Esophagus (tissue), 2 donors: ENCODE measurements at regions not wholly inside any gene's neighbourhood (a gene's known extent, or its start where the extent isn't known, plus 50 kb on each side); places are given as distances from the start of the nearest gene placed in this dataset.

Experiments used
- H3K27ac ChIP-seq, 2 donors: one replicate each; pipeline ENCODE4 v1.5.1; 2013; ENCODE audit warnings: low read depth in 2 of 2, mild to moderate bottlenecking in 2 of 2, inconsistent platforms in 1 of 2, low read length in 1 of 2, moderate library complexity in 1 of 2
- H3K27me3 ChIP-seq, 2 donors: one replicate each; pipeline ENCODE4 v1.6.1; 2013; ENCODE audit warnings: low read length in 2 of 2, control low read depth in 1 of 2, mild to moderate bottlenecking in 1 of 2; ENCODE audit not compliant: insufficient read depth in 2 of 2, control insufficient read depth in 1 of 2
- H3K36me3 ChIP-seq, 2 donors: one replicate each; pipeline ENCODE4 v1.6.1; 2013; ENCODE audit warnings: low read length in 1 of 2; ENCODE audit not compliant: control insufficient read depth in 2 of 2, insufficient read depth in 2 of 2
- H3K4me1 ChIP-seq, 2 donors: one replicate each; pipeline ENCODE4 v1.6.1; 2013; ENCODE audit warnings: low read length in 1 of 2; ENCODE audit not compliant: control insufficient read depth in 2 of 2, insufficient read depth in 2 of 2
- H3K4me3 ChIP-seq, 2 donors: one replicate each; pipeline ENCODE4 v1.5.1; 2013; ENCODE audit warnings: low read length in 2 of 2, mild to moderate bottlenecking in 2 of 2, low read depth in 1 of 2, moderate library complexity in 1 of 2
- H3K9me3 ChIP-seq, 2 donors: one replicate each; pipeline ENCODE4 v1.6.1; 2013; ENCODE audit warnings: mild to moderate bottlenecking in 2 of 2, low read depth in 1 of 2, low read length in 1 of 2, moderate library complexity in 1 of 2; ENCODE audit not compliant: control insufficient read depth in 2 of 2, insufficient read depth in 1 of 2
- WGBS, 2 donors: extraction: QIAGEN DNeasy Blood & Tissue Kit; methylation state at CpG; one replicate each; pipeline ENCODE4 v1.1.7; 2013; 5-methylcytosine and 5-hydroxymethylcytosine counted together
- donor health status: healthy with polysubstance abuse.
- donor health status: Bipolar disorder and iron deficiency.

DNA sequence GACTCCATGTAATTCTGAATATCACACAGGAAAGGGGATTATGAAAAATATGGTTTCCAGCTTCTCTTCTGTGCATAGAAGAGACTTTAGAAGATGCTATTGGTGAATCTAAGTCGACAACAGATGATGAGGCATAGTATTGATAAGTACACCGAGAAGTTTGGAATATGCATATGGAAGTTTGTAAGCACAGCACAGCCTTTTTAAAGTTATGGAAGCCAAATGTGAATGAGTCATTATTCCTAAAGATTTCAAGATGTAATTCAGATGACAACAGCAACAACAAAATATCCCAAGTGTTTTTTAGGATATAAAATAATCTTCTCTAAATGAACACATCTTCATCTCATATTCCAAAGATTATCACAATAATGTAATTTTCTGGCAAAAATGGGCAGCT, 1723.3 kb downstream of the EFNA5 start:
- H3K4me3 ChIP-seq: no peak overlapping the region
- H3K27ac ChIP-seq: no peak overlapping the region
- no peaks in the 10 kb centered on the region for H3K27me3 ChIP-seq
- H3K36me3 ChIP-seq: no peaks in the 10 kb centered on the region
- peaks cover 0 to 2% of the 10 kb centered on the region in 2 donors for H3K9me3 ChIP-seq
- H3K4me1 ChIP-seq: no peaks in the 10 kb centered on the region
- 73 to 74% methylated on average over 2 of the region's 2 CpGs for WGBS, 2 donors

DNA sequence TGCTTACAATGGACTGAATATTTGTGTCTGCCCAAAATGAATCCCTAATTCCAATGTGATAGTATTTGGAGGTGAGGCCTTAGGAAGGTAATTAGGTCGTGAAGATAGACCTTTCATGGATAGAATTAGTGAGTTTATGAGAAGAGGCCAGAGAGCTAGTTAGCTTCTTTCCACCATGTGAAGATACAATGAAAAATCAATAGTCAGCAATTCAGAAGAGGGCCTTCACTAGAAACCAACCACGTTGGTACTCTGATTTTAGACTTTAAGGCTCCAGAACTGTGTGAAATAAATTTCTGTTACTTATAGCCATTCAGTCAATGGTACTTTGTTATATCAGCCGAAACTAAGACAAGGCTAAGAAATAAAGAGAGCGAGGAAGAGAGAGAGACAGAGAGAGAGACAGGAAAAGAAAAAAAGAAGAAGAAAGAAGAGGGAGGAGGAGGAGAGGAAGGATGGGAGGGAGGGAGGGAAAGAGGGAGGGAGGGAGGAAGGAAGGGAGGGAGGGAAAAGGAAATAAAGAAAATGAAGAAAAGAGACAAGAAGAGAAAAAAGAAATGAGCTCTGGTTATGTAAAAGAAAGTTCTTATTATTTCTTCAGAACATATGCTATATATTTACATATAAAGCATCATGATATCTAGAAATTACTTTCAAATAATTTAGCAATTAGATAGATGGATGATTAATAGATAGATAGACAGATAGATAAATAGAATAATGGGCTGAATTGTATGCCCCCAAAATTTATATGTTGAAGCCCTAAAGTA, 1725.3 kb downstream of the EFNA5 start:
- H3K4me3 ChIP-seq: no peak overlapping the region
- H3K4me1 ChIP-seq: no peaks in the 10 kb centered on the region
- WGBS, 2 donors: 84% methylated on average over 4 of the region's 4 CpGs
- no peak overlapping the region for H3K27ac ChIP-seq
- no peaks in the 10 kb centered on the region for H3K27me3 ChIP-seq
- no peaks in the 10 kb centered on the region for H3K36me3 ChIP-seq
- H3K9me3 ChIP-seq: peaks cover 0 to 2% of the 10 kb centered on the region in 2 donors

- Histone ChIP-seq H3K27ac (no peak overlapping the region), H3K4me3 (no peak overlapping the region), H3K36me3 (no peaks in the 10 kb centered on the region), H3K9me3 (peaks cover 0 to 2% of the 10 kb centered on the region in 2 donors), H3K4me1 (no peaks in the 10 kb centered on the region), H3K27me3 (no peaks in the 10 kb centered on the region)
These were observed 1730.6 kb downstream of the EFNA5 start for GRCh38 chr5:105940181-105940580.

DNA sequence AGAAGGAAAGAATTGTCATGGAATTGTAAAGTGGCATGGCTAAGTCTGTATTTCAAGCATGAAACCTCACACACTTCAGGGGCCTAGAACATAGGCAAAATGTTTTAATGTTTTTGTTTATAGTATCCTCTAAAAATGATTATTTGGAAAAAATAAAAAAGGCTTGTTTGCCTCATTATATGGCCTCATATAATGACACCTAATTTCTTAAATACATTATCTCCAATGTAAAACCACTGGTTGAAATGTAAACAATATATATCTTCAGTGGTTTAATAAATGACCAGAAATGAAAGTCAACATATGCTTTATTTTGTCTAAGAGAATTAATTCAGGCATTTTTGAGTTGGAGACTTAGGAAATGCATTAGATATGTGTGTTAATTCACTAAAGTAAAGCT, 1736.6 kb downstream of the EFNA5 start:
- Histone ChIP-seq H3K27me3 (no peaks in the 10 kb centered on the region), H3K4me1 (no peaks in the 10 kb centered on the region), H3K36me3 (no peaks in the 10 kb centered on the region), H3K9me3 (no peaks in the 10 kb centered on the region), H3K4me3 (no peak overlapping the region), H3K27ac (no peak overlapping the region)

- 72 to 76% methylated on average over 2 of the region's 2 CpGs for WGBS, 2 donors
- no peak overlapping the region for H3K4me3 ChIP-seq
- H3K36me3 ChIP-seq: no peaks in the 10 kb centered on the region
- no peaks in the 10 kb centered on the region for H3K27me3 ChIP-seq
- no peak overlapping the region for H3K27ac ChIP-seq
- no peaks in the 10 kb centered on the region for H3K9me3 ChIP-seq
- H3K4me1 ChIP-seq: no peaks in the 10 kb centered on the region
These were observed 1738.8 kb downstream of the EFNA5 start for GRCh38 chr5:105931881-105932421.

GRCh38 chr5:105929858-105930257, 1740.9 kb downstream of the EFNA5 start:
- 58 to 59% methylated on average over 1 of the region's 1 CpG for WGBS, 2 donors
- no peaks in the 10 kb centered on the region for H3K4me1 ChIP-seq

DNA sequence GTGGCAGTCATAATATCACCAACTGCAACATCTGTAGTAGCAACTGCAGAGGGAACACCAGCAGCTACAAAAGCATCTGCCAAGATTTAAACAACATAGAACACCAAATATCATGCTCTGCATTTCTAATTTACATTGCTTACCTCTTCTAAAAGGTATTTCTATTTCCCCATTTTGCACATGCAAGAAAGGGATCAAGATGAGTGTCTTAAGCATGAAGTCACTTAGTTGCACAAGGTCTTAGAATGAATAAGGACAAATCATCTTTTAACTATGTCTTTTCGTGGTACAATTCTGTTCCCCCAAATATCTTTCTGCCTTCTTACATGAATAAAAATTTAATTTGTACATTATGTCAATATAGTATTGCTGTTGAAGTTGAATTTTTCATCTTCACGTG, 1746.4 kb downstream of the EFNA5 start:
- Histone ChIP-seq H3K4me3 (no peak overlapping the region), H3K9me3 (no peaks in the 10 kb centered on the region), H3K36me3 (no peaks in the 10 kb centered on the region), H3K4me1 (no peaks in the 10 kb centered on the region), H3K27me3 (no peaks in the 10 kb centered on the region), H3K27ac (no peak overlapping the region)
- WGBS, 2 donors: 66 to 77% methylated on average over 2 of the region's 2 CpGs

More at GRCh38 chr5:105929858-105930257, 1740.9 kb downstream of the EFNA5 start:
- no peak overlapping the region for H3K4me3 ChIP-seq
- no peaks in the 10 kb centered on the region for H3K36me3 ChIP-seq
- H3K27ac ChIP-seq: no peak overlapping the region
- no peaks in the 10 kb centered on the region for H3K27me3 ChIP-seq
- H3K9me3 ChIP-seq: no peaks in the 10 kb centered on the region

- Histone ChIP-seq H3K9me3 (no peaks in the 10 kb centered on the region), H3K36me3 (no peaks in the 10 kb centered on the region), H3K27ac (no peak overlapping the region), H3K4me3 (no peak overlapping the region), H3K4me1 (no peaks in the 10 kb centered on the region), H3K27me3 (no peaks in the 10 kb centered on the region)
- WGBS, 2 donors: 86 to 88% methylated on average over 1 of the region's 1 CpG
These were observed 1748.2 kb downstream of the EFNA5 start for GRCh38 chr5:105922574-105922973.

GRCh38 chr5:105922080-105922479, 1748.7 kb downstream of the EFNA5 start:
- Histone ChIP-seq H3K9me3 (no peaks in the 10 kb centered on the region), H3K27ac (no peak overlapping the region), H3K4me3 (no peak overlapping the region), H3K36me3 (no peaks in the 10 kb centered on the region), H3K4me1 (no peaks in the 10 kb centered on the region), H3K27me3 (no peaks in the 10 kb centered on the region)

DNA sequence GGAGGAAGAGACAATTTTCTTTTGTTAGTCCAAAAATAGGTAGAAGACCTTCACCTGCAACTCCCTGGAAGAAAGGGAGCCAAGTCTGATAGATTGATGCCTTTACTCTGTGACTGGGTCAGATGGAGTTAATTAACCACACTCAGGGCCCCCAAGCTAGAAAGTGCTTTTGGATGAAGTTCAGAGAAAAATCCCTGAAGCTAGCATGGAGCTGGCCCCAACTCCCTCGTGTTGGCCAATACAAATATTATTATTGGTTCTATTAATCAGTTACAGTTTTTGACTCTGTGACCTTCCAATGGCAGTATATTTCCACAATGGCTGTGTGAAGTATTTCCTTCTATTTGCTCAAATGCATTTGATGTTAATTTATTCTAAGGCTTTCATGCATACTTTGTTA, 1753.5 kb downstream of the EFNA5 start:
- H3K36me3 ChIP-seq: no peaks in the 10 kb centered on the region
- H3K4me1 ChIP-seq: no peaks in the 10 kb centered on the region
- no peak overlapping the region for H3K27ac ChIP-seq
- no peak overlapping the region for H3K4me3 ChIP-seq
- no peaks in the 10 kb centered on the region for H3K9me3 ChIP-seq
- WGBS, 2 donors: 12 to 19% methylated on average over 1 of the region's 1 CpG
- no peaks in the 10 kb centered on the region for H3K27me3 ChIP-seq
